NT2/D1 (cell line): ENCODE measurements at regions not wholly inside any gene's neighbourhood (a gene's known extent, or its start where the extent isn't known, plus 50 kb on each side); places are given as distances from the start of the nearest gene placed in this dataset.

Source experiments
- SUZ12 ChIP-seq: IDR thresholded peaks from 2 replicates; pipeline ENCODE4 v1.6.1; 2011; ENCODE audit not compliant: insufficient read length, insufficient read depth; ENCODE audit errors: extremely low read depth
- YY1 ChIP-seq: IDR thresholded peaks from 2 replicates; pipeline ENCODE4 v1.6.1; 2011; ENCODE audit not compliant: insufficient read length, insufficient read depth

- no peak for TF ChIP-seq SUZ12
- TF ChIP-seq YY1 = no peak
These were observed 192.5 kb upstream of the MCHR2 start for GRCh38 chr6:100186552-100186951.
